Osteoblast (primary cell): ENCODE measurements at regions not wholly inside any gene's neighbourhood (a gene's known extent, or its start where the extent isn't known, plus 50 kb on each side); places are given as distances from the start of the nearest gene placed in this dataset.
"Not testable (repeated sequence)": the region's sequence is repeated elsewhere in the genome, so short reads cannot be mapped to it uniquely, and the experiment has no call there.

Experiments used
- DNase-seq: peaks from one replicate; pipeline ENCODE4 v3.0.0; 2011; ENCODE audit warnings: low spot score, mixed read lengths; ENCODE audit not compliant: insufficient read length; ENCODE audit errors: missing footprints
- H2AFZ ChIP-seq: 2 replicates; pipeline ENCODE4 v1.6.0; 2011; ENCODE audit warnings: mild to moderate bottlenecking, low read length
- H3K27ac ChIP-seq: 2 replicates; pipeline ENCODE4 v1.5.1; 2011; ENCODE audit warnings: mild to moderate bottlenecking, low read depth, low read length, moderate library complexity
- H3K27me3 ChIP-seq: 2 replicates; pipeline ENCODE4 v1.6.0; 2012; ENCODE audit warnings: mild to moderate bottlenecking, control low read depth, inconsistent platforms, low read length, moderate library complexity; ENCODE audit not compliant: insufficient read depth
- H3K36me3 ChIP-seq: 2 replicates; pipeline ENCODE4 v1.5.1; 2011; ENCODE audit warnings: mild to moderate bottlenecking, low read length, control low read depth, moderate library complexity; ENCODE audit not compliant: insufficient read depth
- H3K4me1 ChIP-seq: 2 replicates; pipeline ENCODE4 v1.5.1; 2011; ENCODE audit warnings: mild to moderate bottlenecking, low read length, control low read depth, moderate library complexity; ENCODE audit not compliant: insufficient read depth
- H3K4me2 ChIP-seq: 2 replicates; pipeline ENCODE4 v1.6.0; 2011; ENCODE audit warnings: mild to moderate bottlenecking, low read length; ENCODE audit not compliant: insufficient read depth
- H3K4me3 ChIP-seq: fragments of 200-600 bp; sonication (generic); 3 replicates; pipeline ENCODE4 v1.5.1; 2012; ENCODE audit warnings: mild to moderate bottlenecking, low read length, inconsistent platforms; ENCODE audit not compliant: insufficient read depth
- H3K79me2 ChIP-seq: 2 replicates; pipeline ENCODE4 v1.6.0; 2012; ENCODE audit warnings: mild to moderate bottlenecking, low read length, control low read depth, inconsistent platforms; ENCODE audit not compliant: insufficient read depth
- H3K9me3 ChIP-seq: 2 replicates; pipeline ENCODE4 v1.5.1; 2011; ENCODE audit warnings: low read depth, low read length, control low read depth
- H4K20me1 ChIP-seq: 2 replicates; pipeline ENCODE4 v1.6.0; 2012; ENCODE audit warnings: mild to moderate bottlenecking, low read length, control low read depth; ENCODE audit not compliant: insufficient read depth
- CTCF ChIP-seq: IDR thresholded peaks from 2 replicates; pipeline ENCODE4 v1.5.1; 2011; ENCODE audit warnings: mild to moderate bottlenecking, low read depth, low read length, moderate library complexity; ENCODE audit errors: extremely low read depth

GRCh38 chr16:8120001-8120400 is 470.3 kb downstream of the TMEM114 start:
- Histone ChIP-seq H4K20me1 (no peaks in the 10 kb centered on the region), H3K4me1 (no peaks in the 10 kb centered on the region), H3K27ac (no peak overlapping the region), H3K4me3 (no peak overlapping the region), H3K4me2 (no peak overlapping the region), H3K36me3 (no peaks in the 10 kb centered on the region), H3K79me2 (no peaks in the 10 kb centered on the region), H3K9me3 (no peaks in the 10 kb centered on the region), H2AFZ (no peak overlapping the region), H3K27me3 (no peaks in the 10 kb centered on the region)
- no peak for DNase-seq
- TF ChIP-seq CTCF, result no peak

- H4K20me1 ChIP-seq, result no peaks in the 10 kb centered on the region
- H3K4me3 ChIP-seq, result no peak overlapping the region
- H3K4me1 ChIP-seq, result no peaks in the 10 kb centered on the region
- H2AFZ ChIP-seq, result no peak overlapping the region
- TF ChIP-seq CTCF, result no peak
- H3K4me2 ChIP-seq, result no peak overlapping the region
- H3K27ac ChIP-seq, result no peak overlapping the region
- no peak for DNase-seq
- no peaks in the 10 kb centered on the region for H3K9me3 ChIP-seq
- H3K79me2 ChIP-seq, result no peaks in the 10 kb centered on the region
- H3K27me3 ChIP-seq, result no peaks in the 10 kb centered on the region
- H3K36me3 ChIP-seq, result no peaks in the 10 kb centered on the region
Measured at GRCh38 chr16:8115814-8116213, 474.5 kb downstream of the TMEM114 start.

GRCh38 chr16:8114941-8115340 is 475.4 kb downstream of the TMEM114 start:
- H2AFZ ChIP-seq, DNase-seq, H4K20me1 ChIP-seq, H3K9me3 ChIP-seq, H3K79me2 ChIP-seq, H3K27ac ChIP-seq, H3K4me2 ChIP-seq, H3K4me1 ChIP-seq, H3K4me3 ChIP-seq, H3K27me3 ChIP-seq, H3K36me3 ChIP-seq: not testable (repeated sequence)

- no peak for TF ChIP-seq CTCF
- Histone ChIP-seq H2AFZ (no peak overlapping the region), H3K4me3 (no peak overlapping the region), H3K36me3 (no peaks in the 10 kb centered on the region), H3K4me1 (no peaks in the 10 kb centered on the region), H3K27ac (no peak overlapping the region), H3K9me3 (no peaks in the 10 kb centered on the region), H3K79me2 (no peaks in the 10 kb centered on the region), H4K20me1 (no peaks in the 10 kb centered on the region), H3K4me2 (no peak overlapping the region), H3K27me3 (no peaks in the 10 kb centered on the region)
- peak; percentile 42 for DNase-seq
Measured at GRCh38 chr16:8113843-8114242, 476.5 kb downstream of the TMEM114 start.
